Adrenal gland (tissue), 9 donors: ENCODE measurements at regions not wholly inside any gene's neighbourhood (a gene's known extent, or its start where the extent isn't known, plus 50 kb on each side); places are given as distances from the start of the nearest gene placed in this dataset.

Experiments
- DNase-seq, 7 donors: peaks; one replicate each; pipeline ENCODE4 v3.0.0-alpha.2; 2019 to 2020
- H3K27ac ChIP-seq, 5 donors: fragments of 200-600 bp; sonication (generic) in 4 of 5; 1 replicate in 3 of 5; 2 replicates in 2 of 5; pipeline versions ENCODE4 v1.5.1 to v1.8.0; 2016 to 2020; ENCODE audit warnings: mild to moderate bottlenecking in 1 of 5
- H3K27me3 ChIP-seq: fragments of 200-600 bp; 2 replicates; pipeline ENCODE4 v1.8.0; 2021
- H3K36me3 ChIP-seq, 2 donors: fragments of 200-600 bp; replicated peaks in 1 of 2; 1 replicate in 1 of 2; 2 replicates in 1 of 2; pipeline versions ENCODE4 v1.5.1 to v1.8.0; 2018 to 2022
- H3K4me1 ChIP-seq, 2 donors: fragments of 200-600 bp; replicated peaks in 1 of 2; 1 replicate in 1 of 2; 2 replicates in 1 of 2; pipeline versions ENCODE4 v1.5.1 to v1.8.0; 2018 to 2021
- H3K4me3 ChIP-seq, 4 donors: fragments of 200-600 bp; sonication (generic) in 3 of 4; one replicate each; pipeline ENCODE4 v1.5.1; 2016 to 2018
- H3K9me3 ChIP-seq, 3 donors: fragments of 200-600 bp; sonication (generic) in 1 of 3; replicated peaks in 1 of 3; 1 replicate in 2 of 3; 2 replicates in 1 of 3; pipeline versions ENCODE4 v1.5.1 to v1.8.0; 2016 to 2021
- POLR2A ChIP-seq, 2 donors: fragments of 450-650 bp; IDR thresholded peaks; one replicate each; pipeline ENCODE4 v1.6.1; 2017; ENCODE audit warnings: antibody characterized with exemption in 2 of 2, mild to moderate bottlenecking in 2 of 2, moderate library complexity in 1 of 2
- WGBS, 4 donors: extraction: QIAGEN DNeasy Blood & Tissue Kit in 2 of 4; methylation state at CpG; one replicate each; pipeline versions ENCODE4 v1.1.5 to v1.1.7; 2013 to 2017; 5-methylcytosine and 5-hydroxymethylcytosine counted together
- intact Hi-C, 2 donors: fragments of 100-400 bp; cut with DNase I; formaldehyde crosslinking; loops; one replicate each; pipeline versions ENCODE4 v1.14.1 to v1.15.0; 2022 to 2023
- TF ChIP-seq, protein P1 (sequence below), 6 experiments: fragments of 450-650 bp in 4 of 6; fragments of 200-600 bp in 2 of 6; sonication (generic) in 1 of 6; IDR thresholded peaks; 1 replicate in 5 of 6; 2 replicates in 1 of 6; pipeline versions ENCODE4 v1.5.1 to v1.8.0; 2016 to 2021; ENCODE audit warnings: antibody characterized with exemption in 6 of 6, mild to moderate bottlenecking in 2 of 6, moderate library complexity in 1 of 6
- donor health status: healthy with polysubstance abuse.
- donor health status: Bipolar disorder and iron deficiency.
- donor health status: DM: yes; HTN: yes; CAD: no.
- donor health status: DM: no; HTN: no; CAD: no.
- donor health status: DM: no; HTN: no; CAD: no.

- 48 to 56% (median 55%) methylated on average over 5 of the region's 5 CpGs for WGBS, 4 donors
- no peaks in the 10 kb centered on the region for H3K36me3 ChIP-seq
- H3K27me3 ChIP-seq: no peaks in the 10 kb centered on the region
- no peaks in the 10 kb centered on the region for H3K4me1 ChIP-seq
- intact Hi-C loops: no loop called here
- DNase-seq: peak in 3 of 7 donors; percentile 2 to 17 (median 6)
- H3K4me3 ChIP-seq: no peak overlapping the region
- no peak for TF ChIP-seq POLR2A (IDR thresholded peaks at IDR 0.05)
- TF ChIP-seq, protein P1, sequence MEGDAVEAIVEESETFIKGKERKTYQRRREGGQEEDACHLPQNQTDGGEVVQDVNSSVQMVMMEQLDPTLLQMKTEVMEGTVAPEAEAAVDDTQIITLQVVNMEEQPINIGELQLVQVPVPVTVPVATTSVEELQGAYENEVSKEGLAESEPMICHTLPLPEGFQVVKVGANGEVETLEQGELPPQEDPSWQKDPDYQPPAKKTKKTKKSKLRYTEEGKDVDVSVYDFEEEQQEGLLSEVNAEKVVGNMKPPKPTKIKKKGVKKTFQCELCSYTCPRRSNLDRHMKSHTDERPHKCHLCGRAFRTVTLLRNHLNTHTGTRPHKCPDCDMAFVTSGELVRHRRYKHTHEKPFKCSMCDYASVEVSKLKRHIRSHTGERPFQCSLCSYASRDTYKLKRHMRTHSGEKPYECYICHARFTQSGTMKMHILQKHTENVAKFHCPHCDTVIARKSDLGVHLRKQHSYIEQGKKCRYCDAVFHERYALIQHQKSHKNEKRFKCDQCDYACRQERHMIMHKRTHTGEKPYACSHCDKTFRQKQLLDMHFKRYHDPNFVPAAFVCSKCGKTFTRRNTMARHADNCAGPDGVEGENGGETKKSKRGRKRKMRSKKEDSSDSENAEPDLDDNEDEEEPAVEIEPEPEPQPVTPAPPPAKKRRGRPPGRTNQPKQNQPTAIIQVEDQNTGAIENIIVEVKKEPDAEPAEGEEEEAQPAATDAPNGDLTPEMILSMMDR (IDR thresholded peaks at IDR 0.05): no peak
- no peak overlapping the region for H3K27ac ChIP-seq
- no peaks in the 10 kb centered on the region for H3K9me3 ChIP-seq
These were observed 83.6 kb downstream of the ALX1 start for GRCh38 chr12:85363382-85364190.

- intact Hi-C loops: no loop called here
- H3K4me1 ChIP-seq: no peaks in the 10 kb centered on the region
- no peak for TF ChIP-seq POLR2A (IDR thresholded peaks at IDR 0.05)
- TF ChIP-seq, protein P1 (IDR thresholded peaks at IDR 0.05): no peak
- no peak for DNase-seq
- H3K36me3 ChIP-seq: no peaks in the 10 kb centered on the region
- no peak overlapping the region for H3K4me3 ChIP-seq
- no peaks in the 10 kb centered on the region for H3K9me3 ChIP-seq
- 49 to 64% (median 61%) methylated on average over 2 of the region's 2 CpGs for WGBS, 4 donors
- H3K27ac ChIP-seq: no peak overlapping the region
- no peaks in the 10 kb centered on the region for H3K27me3 ChIP-seq
These were observed 87.9 kb downstream of the ALX1 start for GRCh38 chr12:85367936-85368335.

GRCh38 chr12:85369365-85370154 is 89.5 kb downstream of the ALX1 start:
- no peak overlapping the region for H3K4me3 ChIP-seq
- H3K27ac ChIP-seq: no peak overlapping the region
- H3K27me3 ChIP-seq: no peaks in the 10 kb centered on the region
- H3K4me1 ChIP-seq: no peaks in the 10 kb centered on the region
- H3K36me3 ChIP-seq: no peaks in the 10 kb centered on the region
- no peak for DNase-seq
- 65 to 79% (median 76%) methylated on average over 4 of the region's 4 CpGs for WGBS, 4 donors
- TF ChIP-seq, protein P1 (IDR thresholded peaks at IDR 0.05): no peak
- no peak for TF ChIP-seq POLR2A (IDR thresholded peaks at IDR 0.05)
- intact Hi-C loops: no loop called here
- no peaks in the 10 kb centered on the region for H3K9me3 ChIP-seq

DNA sequence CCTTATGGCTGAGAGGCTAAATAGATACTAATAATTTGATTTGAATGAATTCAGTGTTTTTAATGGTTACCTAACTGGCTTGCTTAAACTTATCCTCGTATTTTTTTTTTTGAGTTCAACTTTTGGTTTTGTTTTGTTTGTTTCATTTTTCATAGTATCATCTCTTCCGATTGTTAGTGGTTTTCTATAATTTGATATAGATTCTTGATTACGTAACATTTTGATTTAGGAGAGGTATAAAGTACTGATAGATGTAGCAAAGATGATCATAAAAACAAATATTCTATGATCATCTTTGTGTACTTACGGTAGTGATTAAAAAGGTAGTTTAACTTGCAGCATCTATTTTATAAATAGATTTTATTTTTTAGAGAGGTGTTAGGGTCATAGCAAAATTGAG is 93.0 kb downstream of the ALX1 start:
- no peaks in the 10 kb centered on the region for H3K4me1 ChIP-seq
- no peaks in the 10 kb centered on the region for H3K9me3 ChIP-seq
- no peaks in the 10 kb centered on the region for H3K27me3 ChIP-seq
- no peak overlapping the region for H3K27ac ChIP-seq
- 76 to 88% (median 80%) methylated on average over 4 of the region's 4 CpGs for WGBS, 4 donors
- TF ChIP-seq, protein P1 (IDR thresholded peaks at IDR 0.05): no peak
- no peak for TF ChIP-seq POLR2A (IDR thresholded peaks at IDR 0.05)
- intact Hi-C loops: no loop called here
- H3K4me3 ChIP-seq: no peak overlapping the region
- DNase-seq: no peak
- H3K36me3 ChIP-seq: no peaks in the 10 kb centered on the region
